ENCODE measurements at regions not wholly inside any gene's neighbourhood (a gene's known extent, or its start where the extent isn't known, plus 50 kb on each side); places are given as distances from the start of the nearest gene placed in this dataset.

GRCh38 chr10:4684434-4684833 lies 141.6 kb upstream of the AKR1E2 start:
- FAIRE-seq, result no peak
- TF ChIP-seq, protein P1, sequence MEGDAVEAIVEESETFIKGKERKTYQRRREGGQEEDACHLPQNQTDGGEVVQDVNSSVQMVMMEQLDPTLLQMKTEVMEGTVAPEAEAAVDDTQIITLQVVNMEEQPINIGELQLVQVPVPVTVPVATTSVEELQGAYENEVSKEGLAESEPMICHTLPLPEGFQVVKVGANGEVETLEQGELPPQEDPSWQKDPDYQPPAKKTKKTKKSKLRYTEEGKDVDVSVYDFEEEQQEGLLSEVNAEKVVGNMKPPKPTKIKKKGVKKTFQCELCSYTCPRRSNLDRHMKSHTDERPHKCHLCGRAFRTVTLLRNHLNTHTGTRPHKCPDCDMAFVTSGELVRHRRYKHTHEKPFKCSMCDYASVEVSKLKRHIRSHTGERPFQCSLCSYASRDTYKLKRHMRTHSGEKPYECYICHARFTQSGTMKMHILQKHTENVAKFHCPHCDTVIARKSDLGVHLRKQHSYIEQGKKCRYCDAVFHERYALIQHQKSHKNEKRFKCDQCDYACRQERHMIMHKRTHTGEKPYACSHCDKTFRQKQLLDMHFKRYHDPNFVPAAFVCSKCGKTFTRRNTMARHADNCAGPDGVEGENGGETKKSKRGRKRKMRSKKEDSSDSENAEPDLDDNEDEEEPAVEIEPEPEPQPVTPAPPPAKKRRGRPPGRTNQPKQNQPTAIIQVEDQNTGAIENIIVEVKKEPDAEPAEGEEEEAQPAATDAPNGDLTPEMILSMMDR (IDR thresholded peaks at IDR 0.05; ENCODE audit: insufficient read depth, low read length, severe bottlenecking), result no peak
- Histone ChIP-seq H3K36me3 (ENCODE audit: control insufficient read depth, insufficient read depth, low read length) (no peaks in the 10 kb centered on the region), H3K27me3 (ENCODE audit: control insufficient read depth, insufficient read depth, low read length) (no peaks in the 10 kb centered on the region), H3K4me3 (ENCODE audit: low read depth, low read length) (no peak overlapping the region)
- DNase-seq (ENCODE audit: low read depth), result peak; percentile 84

GRCh38 chr10:4683838-4684237 lies 142.2 kb upstream of the AKR1E2 start:
- TF ChIP-seq, protein P1 (IDR thresholded peaks at IDR 0.05; ENCODE audit: insufficient read depth, low read length, severe bottlenecking), result no peak
- no peak for FAIRE-seq
- H3K27me3 ChIP-seq (ENCODE audit: control insufficient read depth, insufficient read depth, low read length), result no peaks in the 10 kb centered on the region
- H3K36me3 ChIP-seq (ENCODE audit: control insufficient read depth, insufficient read depth, low read length), result no peaks in the 10 kb centered on the region
- H3K4me3 ChIP-seq (ENCODE audit: low read depth, low read length), result no peak overlapping the region
- DNase-seq (ENCODE audit: low read depth), result peak; percentile 56

- no peaks in the 10 kb centered on the region for H3K36me3 ChIP-seq (ENCODE audit: control insufficient read depth, insufficient read depth, low read length)
Measured at GRCh38 chr10:4683137-4683536, 142.9 kb upstream of the AKR1E2 start.

GRCh38 chr10:4678951-4679671 lies 146.9 kb upstream of the AKR1E2 start:
- FAIRE-seq, result no peak
- no peak for DNase-seq (ENCODE audit: low read depth)
- no peaks in the 10 kb centered on the region for H3K27me3 ChIP-seq (ENCODE audit: control insufficient read depth, insufficient read depth, low read length)
- TF ChIP-seq, protein P1 (IDR thresholded peaks at IDR 0.05; ENCODE audit: insufficient read depth, low read length, severe bottlenecking), result no peak
- H3K4me3 ChIP-seq (ENCODE audit: low read depth, low read length), result no peak overlapping the region
- H3K36me3 ChIP-seq (ENCODE audit: control insufficient read depth, insufficient read depth, low read length), result no peaks in the 10 kb centered on the region

More at GRCh38 chr10:4683137-4683536, 142.9 kb upstream of the AKR1E2 start:
- Histone ChIP-seq H3K27me3 (ENCODE audit: control insufficient read depth, insufficient read depth, low read length) (no peaks in the 10 kb centered on the region), H3K4me3 (ENCODE audit: low read depth, low read length) (no peak overlapping the region)
- TF ChIP-seq, protein P1 (IDR thresholded peaks at IDR 0.05; ENCODE audit: insufficient read depth, low read length, severe bottlenecking), result no peak
- FAIRE-seq (no peak), DNase-seq (ENCODE audit: low read depth) (no peak)

DNA sequence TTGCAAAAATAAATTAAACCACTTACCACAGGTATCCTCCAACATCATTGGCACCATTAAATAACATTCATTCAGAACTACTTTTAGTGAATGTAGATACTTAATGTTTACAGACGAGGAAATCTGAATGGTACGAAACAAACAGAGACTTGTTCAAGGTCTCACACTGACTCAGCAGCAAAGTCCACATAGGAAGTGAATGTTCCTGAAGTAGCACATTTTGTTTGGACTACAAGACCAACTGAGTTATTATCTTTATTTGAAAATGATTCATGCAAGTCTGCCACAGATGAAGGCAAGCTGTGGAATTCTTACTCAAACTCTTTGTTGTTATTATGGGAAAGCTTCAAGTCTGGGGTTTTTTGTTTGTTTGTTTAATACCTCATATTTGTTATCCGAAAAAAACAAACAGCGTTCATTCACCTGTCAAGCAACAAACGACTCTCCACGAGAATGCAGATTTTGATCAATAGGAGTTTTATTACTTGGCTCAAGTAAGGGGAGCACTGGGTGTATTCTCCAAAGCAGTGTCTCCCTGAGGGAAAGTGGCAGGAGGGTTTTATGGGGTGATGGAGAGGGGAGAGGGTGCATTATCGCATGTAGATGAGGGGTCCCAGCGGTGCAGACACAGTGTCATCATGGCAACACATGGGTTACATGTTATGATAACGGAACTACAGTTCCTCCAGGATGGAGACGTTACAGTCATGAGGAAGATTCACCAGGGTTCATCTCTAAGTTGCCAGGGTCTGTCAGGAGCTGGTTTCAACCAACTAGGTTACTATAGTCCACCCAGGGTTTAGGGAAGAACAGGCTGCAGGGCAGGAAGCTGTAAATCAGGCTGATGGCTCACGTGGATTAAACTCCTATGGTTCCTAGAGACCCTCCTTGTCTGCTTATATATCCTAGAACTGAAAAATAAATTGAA lies 147.7 kb upstream of the AKR1E2 start:
- FAIRE-seq (no peak), DNase-seq (ENCODE audit: low read depth) (peak; percentile 98)
- Histone ChIP-seq H3K4me3 (ENCODE audit: low read depth, low read length) (no peak overlapping the region), H3K36me3 (ENCODE audit: control insufficient read depth, insufficient read depth, low read length) (no peaks in the 10 kb centered on the region), H3K27me3 (ENCODE audit: control insufficient read depth, insufficient read depth, low read length) (no peaks in the 10 kb centered on the region)
- TF ChIP-seq, protein P1 (IDR thresholded peaks at IDR 0.05; ENCODE audit: insufficient read depth, low read length, severe bottlenecking), result no peak

Data from bronchial epithelial cell (primary cell).